Muscle of leg (tissue), 3 donors: ENCODE measurements at regions not wholly inside any gene's neighbourhood (a gene's known extent, or its start where the extent isn't known, plus 50 kb on each side); places are given as distances from the start of the nearest gene placed in this dataset.
"Not testable (repeated sequence)": the region's sequence is repeated elsewhere in the genome, so short reads cannot be mapped to it uniquely, and the experiment has no call there.

ENCODE experiments used
- DNase-seq: peaks from one replicate; pipeline ENCODE4 v3.0.0; 2013
- H3K27ac ChIP-seq: one replicate; pipeline ENCODE4 v1.5.1; 2013; ENCODE audit warnings: mild to moderate bottlenecking, low read length, control low read depth
- H3K27me3 ChIP-seq: one replicate; pipeline ENCODE4 v1.6.1; 2013; ENCODE audit warnings: low read length; ENCODE audit not compliant: control insufficient read depth, insufficient read depth
- H3K36me3 ChIP-seq: one replicate; pipeline ENCODE4 v1.6.1; 2013; ENCODE audit warnings: low read length; ENCODE audit not compliant: control insufficient read depth, insufficient read depth
- H3K4me1 ChIP-seq: one replicate; pipeline ENCODE4 v1.6.1; 2013; ENCODE audit warnings: low read length; ENCODE audit not compliant: control insufficient read depth, insufficient read depth
- H3K4me3 ChIP-seq: one replicate; pipeline ENCODE4 v1.5.1; 2013; ENCODE audit warnings: low read length, control low read depth
- H3K9me3 ChIP-seq: replicated peaks from 2 replicates; pipeline ENCODE4 v1.6.1; 2013; ENCODE audit warnings: low read depth, low read length; ENCODE audit not compliant: control insufficient read depth
- WGBS: methylation state at CpG from one replicate; pipeline ENCODE4 v1.1.5; 2013; ENCODE audit warnings: missing lambda C conversion rate; ENCODE audit not compliant: insufficient coverage; 5-methylcytosine and 5-hydroxymethylcytosine counted together

DNA sequence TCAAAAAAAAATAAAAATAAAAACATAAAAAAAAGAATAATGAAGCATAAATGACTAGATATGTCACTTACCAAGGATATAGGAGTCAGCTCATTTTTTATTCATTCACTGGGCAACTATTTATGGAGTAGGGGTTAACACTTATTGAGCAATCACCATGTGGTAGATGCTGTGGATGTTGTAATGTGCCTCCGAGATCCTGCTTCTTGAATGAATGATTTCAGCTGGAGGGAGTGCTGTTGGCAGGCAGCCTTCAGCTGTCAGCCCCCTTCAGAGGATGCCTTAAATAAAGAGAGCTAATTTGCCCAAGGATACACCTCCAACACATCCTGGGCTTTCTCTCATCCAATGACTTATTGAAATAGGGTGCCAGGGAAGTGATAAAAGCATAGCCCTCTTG lies 229.5 kb upstream of the DTNBP1 start:
- no peaks in the 10 kb centered on the region for H3K27me3 ChIP-seq
- H3K36me3 ChIP-seq: no peaks in the 10 kb centered on the region
- H3K9me3 ChIP-seq: peaks cover 3% of the 10 kb centered on the region
- peaks cover 9% of the 10 kb centered on the region for H3K4me1 ChIP-seq
- H3K27ac ChIP-seq: no peak overlapping the region
- DNase-seq: no peak
- H3K4me3 ChIP-seq: no peak overlapping the region
- no CpG with 5 or more reads among the region's 1 CpG for WGBS

- peaks cover 5% of the 10 kb centered on the region for H3K4me1 ChIP-seq
- no peak for DNase-seq
- 78% methylated on average over 7 of the region's 10 CpGs for WGBS
- H3K36me3 ChIP-seq: no peaks in the 10 kb centered on the region
- H3K9me3 ChIP-seq: peaks cover 3% of the 10 kb centered on the region
- no peak overlapping the region for H3K4me3 ChIP-seq
- H3K27ac ChIP-seq: no peak overlapping the region
- H3K27me3 ChIP-seq: no peaks in the 10 kb centered on the region
These were observed 226.3 kb upstream of the DTNBP1 start for GRCh38 chr6:15888798-15889772.

DNA sequence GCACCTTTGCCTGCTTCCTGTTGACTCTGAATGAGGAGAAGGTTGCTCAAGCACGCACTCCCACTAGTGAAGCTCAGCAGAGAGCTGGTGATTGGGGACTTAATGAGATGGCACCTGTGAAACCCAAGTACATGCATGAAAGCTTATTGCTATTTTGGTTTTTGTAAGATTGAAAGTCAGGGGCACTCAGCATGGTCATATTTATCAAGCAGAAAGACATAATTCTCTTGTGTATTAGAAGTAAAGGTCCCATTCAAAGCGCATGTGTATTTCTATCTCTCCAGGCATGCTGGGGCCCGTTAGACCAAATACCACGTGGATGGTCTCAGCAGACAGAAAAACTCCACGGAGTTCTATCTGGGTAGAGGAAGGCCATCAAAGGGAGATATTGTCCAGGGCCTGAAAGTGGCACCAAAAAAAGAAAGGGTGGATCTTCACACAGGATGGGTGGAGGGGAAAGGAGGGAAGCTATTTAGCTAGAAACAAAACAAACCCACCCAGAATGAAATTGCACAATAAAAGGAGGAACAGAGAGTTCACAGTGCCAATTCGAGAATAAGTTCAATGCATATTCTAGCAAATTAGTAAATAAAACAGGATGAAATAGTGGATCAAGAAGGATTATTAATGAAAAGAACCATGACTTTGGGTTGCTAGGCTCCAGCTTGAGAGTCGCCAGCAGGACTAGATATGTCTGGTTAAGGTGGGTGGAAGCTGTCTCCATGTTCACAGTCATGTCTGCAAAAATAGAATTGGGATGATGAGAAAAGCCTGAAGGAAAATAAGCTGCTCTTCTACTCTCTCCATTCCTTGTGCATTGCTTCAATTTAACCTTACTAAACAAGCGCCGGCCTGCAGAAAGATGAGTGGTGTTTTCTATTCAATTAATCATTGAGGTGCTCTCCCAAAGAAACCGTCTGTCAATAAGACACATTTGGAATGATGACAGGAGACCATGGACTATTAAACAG lies 224.9 kb upstream of the DTNBP1 start:
- WGBS: 59% methylated on average over 5 of the region's 10 CpGs
- H3K27ac ChIP-seq: no peak overlapping the region
- H3K9me3 ChIP-seq: no peaks in the 10 kb centered on the region

DNA sequence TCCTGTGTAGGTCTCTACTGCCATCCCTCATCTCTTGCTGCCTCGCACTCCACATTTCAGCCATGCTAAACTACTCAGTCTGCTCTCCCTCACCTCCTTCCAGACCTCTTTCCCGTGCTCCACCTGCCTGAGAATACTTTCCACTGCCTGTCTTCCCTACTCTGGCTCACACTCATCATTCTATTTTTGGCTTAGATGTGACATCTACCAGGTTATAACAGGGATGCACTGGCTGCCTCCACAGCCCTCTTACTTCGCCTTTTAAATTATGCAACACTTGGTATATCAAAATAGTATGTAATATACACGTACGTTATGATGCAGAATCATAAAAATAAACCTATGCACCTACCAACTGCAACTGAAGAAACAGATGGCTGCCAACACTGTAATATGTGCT lies 222.8 kb upstream of the DTNBP1 start:
- Histone ChIP-seq H3K4me1 (peaks cover 16% of the 10 kb centered on the region), H3K4me3 (no peak overlapping the region), H3K9me3 (no peaks in the 10 kb centered on the region), H3K36me3 (no peaks in the 10 kb centered on the region), H3K27me3 (no peaks in the 10 kb centered on the region), H3K27ac (no peak overlapping the region)
- WGBS: 80% methylated on average over 2 of the region's 5 CpGs
- DNase-seq: no peak

More for the DNA sequence above, 224.9 kb upstream of the DTNBP1 start:
- no peaks in the 10 kb centered on the region for H3K27me3 ChIP-seq
- DNase-seq: no peak
- no peak overlapping the region for H3K4me3 ChIP-seq
- peaks cover 10% of the 10 kb centered on the region for H3K4me1 ChIP-seq
- H3K36me3 ChIP-seq: no peaks in the 10 kb centered on the region

- H3K4me1 ChIP-seq: peaks cover 23% of the 10 kb centered on the region
- H3K27me3 ChIP-seq, H3K9me3 ChIP-seq, DNase-seq, H3K27ac ChIP-seq, H3K36me3 ChIP-seq, H3K4me3 ChIP-seq: not testable (repeated sequence)
- no CpG with 5 or more reads among the region's 10 CpGs for WGBS
These were observed 220.8 kb upstream of the DTNBP1 start for GRCh38 chr6:15883593-15883992.

DNA sequence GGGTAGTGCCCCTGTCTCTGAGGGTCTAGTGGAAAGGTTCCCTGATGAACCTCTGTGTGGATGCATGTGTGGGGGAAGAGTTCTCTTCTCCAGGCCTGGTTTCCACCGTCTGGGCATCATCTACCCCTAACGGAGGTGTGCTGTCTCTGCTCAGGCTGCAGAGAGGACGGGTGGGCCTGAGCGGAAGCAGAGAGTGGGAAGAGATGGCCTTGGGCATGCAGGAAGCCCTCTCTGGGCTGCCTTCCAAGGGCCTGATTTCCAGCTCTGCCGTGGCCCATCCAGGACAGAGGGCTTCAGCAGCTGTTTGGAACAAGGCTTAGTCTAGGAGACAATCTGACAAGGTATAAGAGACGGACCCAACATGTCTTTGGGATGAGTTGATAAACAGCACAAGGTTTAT lies 220.1 kb upstream of the DTNBP1 start:
- 48% methylated on average over 3 of the region's 6 CpGs for WGBS

GRCh38 chr6:15882345-15882744 lies 219.5 kb upstream of the DTNBP1 start:
- no CpG with 5 or more reads among the region's 4 CpGs for WGBS
- Histone ChIP-seq H3K27ac (no peak overlapping the region), H3K4me3 (no peak overlapping the region), H3K4me1 (peaks cover 20% of the 10 kb centered on the region), H3K36me3 (no peaks in the 10 kb centered on the region), H3K9me3 (no peaks in the 10 kb centered on the region), H3K27me3 (no peaks in the 10 kb centered on the region)
- no peak for DNase-seq

More for the DNA sequence above, 220.1 kb upstream of the DTNBP1 start:
- Histone ChIP-seq H3K4me1 (peaks cover 20% of the 10 kb centered on the region), H3K4me3 (no peak overlapping the region), H3K27me3 (no peaks in the 10 kb centered on the region), H3K27ac (no peak overlapping the region), H3K9me3 (no peaks in the 10 kb centered on the region), H3K36me3 (no peaks in the 10 kb centered on the region)
- peak; percentile 61 for DNase-seq

- DNase-seq: peak; percentile 59
- H3K4me1 ChIP-seq: peaks cover 20% of the 10 kb centered on the region
- H3K9me3 ChIP-seq: no peaks in the 10 kb centered on the region
- WGBS: 86% methylated on average over 2 of the region's 3 CpGs
- no peaks in the 10 kb centered on the region for H3K27me3 ChIP-seq
- no peak overlapping the region for H3K4me3 ChIP-seq
- no peak overlapping the region for H3K27ac ChIP-seq
- H3K36me3 ChIP-seq: no peaks in the 10 kb centered on the region
These were observed 218.3 kb upstream of the DTNBP1 start for GRCh38 chr6:15881150-15881549.

DNA sequence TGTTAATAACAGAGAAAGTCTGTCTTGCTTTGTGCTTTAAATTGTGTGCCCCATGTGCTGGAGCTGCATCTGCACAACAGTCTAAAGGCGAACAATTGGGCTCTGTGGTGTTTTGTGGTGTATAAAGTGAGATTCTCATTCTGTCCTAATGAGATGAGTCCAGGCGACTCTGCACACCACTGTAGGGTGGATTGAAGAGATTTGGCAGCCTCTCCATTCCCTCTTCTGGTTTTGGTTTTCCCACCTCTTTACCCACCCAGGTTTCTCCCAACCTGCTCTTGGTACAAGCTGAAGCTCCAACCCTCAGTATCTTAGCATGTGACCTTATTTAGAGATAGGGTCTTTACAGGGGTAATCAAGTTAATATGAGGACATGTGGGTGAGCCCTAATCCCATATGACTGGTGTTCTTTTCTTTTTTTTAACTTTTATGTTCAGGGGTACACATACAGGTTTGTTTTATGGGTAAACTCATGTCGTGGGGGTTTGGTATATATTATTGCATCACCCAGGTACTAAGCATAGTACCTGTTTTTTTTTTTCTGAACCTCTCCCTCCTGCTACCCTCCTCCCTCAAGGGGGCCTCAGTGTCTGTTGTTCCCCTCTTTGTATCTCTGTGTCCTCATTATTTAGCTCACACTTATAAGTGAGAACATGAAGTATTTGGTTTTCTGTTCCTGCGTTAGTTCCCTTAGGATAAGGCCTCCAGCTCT lies 217.6 kb upstream of the DTNBP1 start:
- Histone ChIP-seq H3K4me1 (peaks cover 20% of the 10 kb centered on the region), H3K9me3 (no peaks in the 10 kb centered on the region), H3K27me3 (no peaks in the 10 kb centered on the region), H3K27ac (peak overlapping the region; percentile 53), H3K36me3 (no peaks in the 10 kb centered on the region), H3K4me3 (no peak overlapping the region)
- DNase-seq: no peak
- no CpG with 5 or more reads among the region's 4 CpGs for WGBS
